Uterus (tissue), 2 donors: ENCODE measurements at regions not wholly inside any gene's neighbourhood (a gene's known extent, or its start where the extent isn't known, plus 50 kb on each side); places are given as distances from the start of the nearest gene placed in this dataset.

Source experiments
- CTCF ChIP-seq, 4 experiments: fragments of 200-600 bp in 2 of 4; fragments of 450-650 bp in 2 of 4; sonication (generic) in 2 of 4; IDR thresholded peaks; one replicate each; pipeline ENCODE4 v1.5.1; 2016 to 2019; ENCODE audit warnings: antibody characterized with exemption in 4 of 4, mild to moderate bottlenecking in 2 of 4, moderate library complexity in 1 of 4
- POLR2A ChIP-seq, 2 donors: fragments of 450-650 bp; IDR thresholded peaks; one replicate each; pipeline ENCODE4 v1.6.1; 2016; ENCODE audit warnings: antibody characterized with exemption in 2 of 2, mild to moderate bottlenecking in 1 of 2, moderate library complexity in 1 of 2

- TF ChIP-seq CTCF (IDR thresholded peaks at IDR 0.05) (no peak), POLR2A (IDR thresholded peaks at IDR 0.05) (no peak)
Observed at GRCh38 chr4:179596621-179597020, 2154.4 kb upstream of the AGA start.
